Adrenal gland (tissue), 5 donors: ENCODE measurements at regions not wholly inside any gene's neighbourhood (a gene's known extent, or its start where the extent isn't known, plus 50 kb on each side); places are given as distances from the start of the nearest gene placed in this dataset.

Experiments used
- POLR2A ChIP-seq, 2 donors: fragments of 450-650 bp; IDR thresholded peaks; one replicate each; pipeline ENCODE4 v1.6.1; 2017; ENCODE audit warnings: antibody characterized with exemption in 2 of 2, mild to moderate bottlenecking in 2 of 2, moderate library complexity in 1 of 2
- TF ChIP-seq, protein P1 (sequence below), 6 experiments: fragments of 450-650 bp in 4 of 6; fragments of 200-600 bp in 2 of 6; sonication (generic) in 1 of 6; IDR thresholded peaks; 1 replicate in 5 of 6; 2 replicates in 1 of 6; pipeline versions ENCODE4 v1.5.1 to v1.8.0; 2016 to 2021; ENCODE audit warnings: antibody characterized with exemption in 6 of 6, mild to moderate bottlenecking in 2 of 6, moderate library complexity in 1 of 6
- donor health status: DM: no; HTN: no; CAD: no.

- TF ChIP-seq, protein P1, sequence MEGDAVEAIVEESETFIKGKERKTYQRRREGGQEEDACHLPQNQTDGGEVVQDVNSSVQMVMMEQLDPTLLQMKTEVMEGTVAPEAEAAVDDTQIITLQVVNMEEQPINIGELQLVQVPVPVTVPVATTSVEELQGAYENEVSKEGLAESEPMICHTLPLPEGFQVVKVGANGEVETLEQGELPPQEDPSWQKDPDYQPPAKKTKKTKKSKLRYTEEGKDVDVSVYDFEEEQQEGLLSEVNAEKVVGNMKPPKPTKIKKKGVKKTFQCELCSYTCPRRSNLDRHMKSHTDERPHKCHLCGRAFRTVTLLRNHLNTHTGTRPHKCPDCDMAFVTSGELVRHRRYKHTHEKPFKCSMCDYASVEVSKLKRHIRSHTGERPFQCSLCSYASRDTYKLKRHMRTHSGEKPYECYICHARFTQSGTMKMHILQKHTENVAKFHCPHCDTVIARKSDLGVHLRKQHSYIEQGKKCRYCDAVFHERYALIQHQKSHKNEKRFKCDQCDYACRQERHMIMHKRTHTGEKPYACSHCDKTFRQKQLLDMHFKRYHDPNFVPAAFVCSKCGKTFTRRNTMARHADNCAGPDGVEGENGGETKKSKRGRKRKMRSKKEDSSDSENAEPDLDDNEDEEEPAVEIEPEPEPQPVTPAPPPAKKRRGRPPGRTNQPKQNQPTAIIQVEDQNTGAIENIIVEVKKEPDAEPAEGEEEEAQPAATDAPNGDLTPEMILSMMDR (IDR thresholded peaks at IDR 0.05) = no peak
- TF ChIP-seq POLR2A (IDR thresholded peaks at IDR 0.05) = no peak
These were observed 542.3 kb upstream of the MBL2 start for GRCh38 chr10:53314876-53315275.
